Mesendoderm (in vitro differentiated cells): ENCODE measurements at regions not wholly inside any gene's neighbourhood (a gene's known extent, or its start where the extent isn't known, plus 50 kb on each side); places are given as distances from the start of the nearest gene placed in this dataset.
A peak's percentile ranks its signal among the peaks of the same experiment; 100 is the strongest.

ENCODE experiments used
- DNase-seq: peaks from one replicate; pipeline ENCODE4 v3.0.0; 2013
- H2AK5ac ChIP-seq: 2 replicates; pipeline ENCODE4 v1.6.1; 2013; ENCODE audit warnings: low read length, inconsistent platforms
- H2BK120ac ChIP-seq: 2 replicates; pipeline ENCODE4 v1.6.1; 2013; ENCODE audit warnings: low read depth, mild to moderate bottlenecking, low read length, moderate library complexity, mixed read lengths
- H2BK15ac ChIP-seq: replicated peaks from 2 replicates; pipeline ENCODE4 v1.6.1; 2013; ENCODE audit warnings: low read depth, mild to moderate bottlenecking, moderate library complexity
- H2BK5ac ChIP-seq: 2 replicates; pipeline ENCODE4 v1.6.1; 2013; ENCODE audit warnings: low read length, inconsistent platforms
- H3K18ac ChIP-seq: 2 replicates; pipeline ENCODE4 v1.6.1; 2013; ENCODE audit warnings: mild to moderate bottlenecking, low read length, mixed read lengths
- H3K23ac ChIP-seq: one replicate; pipeline ENCODE4 v1.6.1; 2013; ENCODE audit warnings: low read length
- H3K27ac ChIP-seq: 2 replicates; pipeline ENCODE4 v1.5.1; 2013; ENCODE audit warnings: low read depth, mild to moderate bottlenecking, inconsistent platforms, low read length, moderate library complexity
- H3K27me3 ChIP-seq: 2 replicates; pipeline ENCODE4 v1.6.1; 2013; ENCODE audit warnings: low read length, control low read depth, mild to moderate bottlenecking, inconsistent platforms; ENCODE audit not compliant: insufficient read depth, poor library complexity
- H3K36me3 ChIP-seq: 2 replicates; pipeline ENCODE4 v1.6.1; 2013; ENCODE audit warnings: low read length, inconsistent platforms; ENCODE audit not compliant: control insufficient read depth, insufficient read depth
- H3K4ac ChIP-seq: one replicate; pipeline ENCODE4 v1.6.1; 2013; ENCODE audit warnings: low read depth, mild to moderate bottlenecking, low read length, moderate library complexity
- H3K4me1 ChIP-seq: 2 replicates; pipeline ENCODE4 v1.6.1; 2013; ENCODE audit warnings: low read depth, low read length, inconsistent platforms; ENCODE audit not compliant: control insufficient read depth
- H3K4me2 ChIP-seq: 2 replicates; pipeline ENCODE4 v1.6.1; 2013; ENCODE audit warnings: low read length
- H3K4me3 ChIP-seq: 2 replicates; pipeline ENCODE4 v1.5.1; 2013; ENCODE audit warnings: mild to moderate bottlenecking, low read length
- H3K56ac ChIP-seq: one replicate; pipeline ENCODE4 v1.6.1; 2013; ENCODE audit warnings: low read length
- H3K79me1 ChIP-seq: 2 replicates; pipeline ENCODE4 v1.6.1; 2013; ENCODE audit warnings: low read length, inconsistent platforms
- H3K79me2 ChIP-seq: 2 replicates; pipeline ENCODE4 v1.6.1; 2013; ENCODE audit warnings: mild to moderate bottlenecking, low read length; ENCODE audit not compliant: control insufficient read depth, insufficient read depth
- H3K9ac ChIP-seq: 2 replicates; pipeline ENCODE4 v1.6.1; 2013; ENCODE audit warnings: low read length, inconsistent platforms
- H4K5ac ChIP-seq: one replicate; pipeline ENCODE4 v1.6.1; 2013; ENCODE audit warnings: low read length
- H4K8ac ChIP-seq: one replicate; pipeline ENCODE4 v1.6.1; 2013; ENCODE audit warnings: low read depth, mild to moderate bottlenecking, control low read depth, low read length, moderate library complexity
- WGBS: extraction: QIAGEN DNeasy Blood & Tissue Kit; methylation state at CpG from one replicate; pipeline ENCODE4 v1.1.7; 2013; ENCODE audit warnings: low lambda C conversion rate, missing lambda C conversion rate; ENCODE audit not compliant: insufficient coverage; ENCODE audit errors: extremely low coverage; 5-methylcytosine and 5-hydroxymethylcytosine counted together

DNA sequence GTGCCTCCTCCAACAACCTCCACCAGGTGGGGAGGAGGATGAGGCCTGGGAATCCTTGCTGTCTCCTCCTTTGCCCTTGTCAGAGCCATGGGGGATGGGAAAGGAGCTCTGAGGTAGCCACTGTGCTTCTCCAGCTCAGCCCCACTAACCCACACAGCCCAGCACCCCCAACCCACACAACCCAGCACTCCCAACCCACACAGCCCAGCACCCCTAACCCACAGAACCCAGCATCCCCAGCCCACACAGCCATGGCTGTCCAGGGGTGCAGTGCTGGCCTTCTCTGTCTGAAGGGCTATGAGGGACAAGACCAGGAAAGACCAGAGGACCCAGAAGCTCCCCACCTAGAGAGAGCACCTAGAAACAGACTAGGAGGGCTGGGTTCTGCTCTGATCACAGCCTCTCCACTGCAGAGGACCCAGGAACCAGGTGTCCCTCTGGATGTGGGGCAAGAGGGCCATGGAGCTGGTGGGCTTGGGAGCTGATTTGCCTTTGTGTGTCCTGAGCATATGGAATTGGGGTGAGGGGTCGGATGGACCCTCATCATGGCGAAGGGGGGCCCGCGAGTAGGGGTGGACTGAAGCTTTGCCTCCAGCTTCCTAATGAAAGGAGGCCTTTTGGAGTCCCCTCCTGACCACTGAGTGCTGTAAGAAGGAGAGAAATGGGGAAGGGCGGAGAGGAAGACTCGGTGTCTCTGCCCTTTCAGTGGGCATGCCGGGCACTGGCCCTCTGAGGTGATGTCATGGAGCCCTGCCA, 117.6 kb upstream of the THY1 start:
- H4K5ac ChIP-seq = no peak overlapping the region
- no peaks in the 10 kb centered on the region for H3K27me3 ChIP-seq
- no peak overlapping the region for H3K9ac ChIP-seq
- H2BK120ac ChIP-seq = no peak overlapping the region
- H2BK5ac ChIP-seq = no peak overlapping the region
- no peak overlapping the region for H3K4ac ChIP-seq
- DNase-seq = no peak
- no peak overlapping the region for H3K18ac ChIP-seq
- H4K8ac ChIP-seq = no peak overlapping the region
- no peak overlapping the region for H2AK5ac ChIP-seq
- H2BK15ac ChIP-seq = no peak overlapping the region
- H3K4me1 ChIP-seq = no peaks in the 10 kb centered on the region
- H3K36me3 ChIP-seq = no peaks in the 10 kb centered on the region
- H3K79me2 ChIP-seq = no peaks in the 10 kb centered on the region
- H3K4me2 ChIP-seq = no peak overlapping the region
- no peak overlapping the region for H3K27ac ChIP-seq
- H3K56ac ChIP-seq = no peak overlapping the region
- H3K23ac ChIP-seq = no peak overlapping the region
- WGBS = no CpG with 5 or more reads among the region's 7 CpGs
- no peaks in the 10 kb centered on the region for H3K79me1 ChIP-seq
- H3K4me3 ChIP-seq = no peak overlapping the region

DNA sequence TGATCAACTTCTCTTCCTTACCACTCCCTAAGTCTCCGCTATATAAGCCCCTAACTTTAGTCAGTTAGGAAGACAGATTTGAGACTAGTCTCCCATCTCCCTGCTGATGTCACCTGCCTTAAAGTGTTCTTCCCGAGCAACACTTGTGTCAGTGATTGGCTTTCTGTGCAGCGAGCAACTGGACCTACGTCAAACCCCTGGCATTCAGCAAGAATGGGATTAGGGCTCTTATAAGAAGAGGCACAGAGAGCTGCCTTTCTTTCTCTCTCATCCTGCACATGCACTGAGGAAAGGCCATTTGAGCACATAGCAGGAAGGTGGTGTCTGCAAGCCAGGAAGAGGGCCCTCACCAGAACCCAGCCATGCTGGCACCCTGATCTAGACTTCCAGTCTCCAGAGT, 116.6 kb upstream of the THY1 start:
- H3K27me3 ChIP-seq = no peaks in the 10 kb centered on the region
- H3K4me1 ChIP-seq = no peaks in the 10 kb centered on the region
- no peak overlapping the region for H3K9ac ChIP-seq
- no peak overlapping the region for H2AK5ac ChIP-seq
- H3K4me3 ChIP-seq = no peak overlapping the region
- no peak overlapping the region for H4K5ac ChIP-seq
- no peak overlapping the region for H2BK120ac ChIP-seq
- H3K79me2 ChIP-seq = no peaks in the 10 kb centered on the region
- no peak overlapping the region for H4K8ac ChIP-seq
- H2BK15ac ChIP-seq = no peak overlapping the region
- no peak overlapping the region for H2BK5ac ChIP-seq
- H3K79me1 ChIP-seq = no peaks in the 10 kb centered on the region
- no peaks in the 10 kb centered on the region for H3K36me3 ChIP-seq
- H3K27ac ChIP-seq = no peak overlapping the region
- no CpG with 5 or more reads among the region's 4 CpGs for WGBS
- no peak overlapping the region for H3K18ac ChIP-seq
- no peak overlapping the region for H3K4ac ChIP-seq
- no peak overlapping the region for H3K56ac ChIP-seq
- H3K23ac ChIP-seq = no peak overlapping the region
- DNase-seq = no peak
- H3K4me2 ChIP-seq = no peak overlapping the region

DNA sequence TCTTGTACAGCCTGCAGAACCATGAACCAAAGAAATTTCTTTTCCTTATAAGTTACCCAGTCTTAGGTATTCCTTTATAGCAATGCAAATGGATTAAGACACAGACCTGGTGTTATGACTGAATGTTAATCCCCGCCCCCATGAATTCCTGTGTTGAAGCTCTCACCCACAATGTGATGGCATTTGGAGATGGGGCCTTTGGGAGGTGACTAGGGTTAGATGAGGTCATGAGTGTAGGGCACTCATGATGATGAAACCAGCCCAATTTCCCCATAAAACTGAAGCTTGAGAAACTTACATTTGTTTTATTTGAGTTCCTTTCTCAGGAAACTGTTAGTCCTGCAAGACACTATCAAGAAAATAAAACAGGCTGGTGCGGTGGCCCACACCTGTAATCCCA, 115.8 kb upstream of the THY1 start:
- no peak overlapping the region for H2AK5ac ChIP-seq
- H4K8ac ChIP-seq = no peak overlapping the region
- H3K4me2 ChIP-seq = no peak overlapping the region
- H4K5ac ChIP-seq = no peak overlapping the region
- H3K36me3 ChIP-seq = no peaks in the 10 kb centered on the region
- no peak overlapping the region for H3K4ac ChIP-seq
- WGBS = no CpG with 5 or more reads among the region's 2 CpGs
- H3K27ac ChIP-seq = no peak overlapping the region
- no peaks in the 10 kb centered on the region for H3K79me2 ChIP-seq
- no peak overlapping the region for H3K18ac ChIP-seq
- no peak for DNase-seq
- no peak overlapping the region for H3K23ac ChIP-seq
- H3K4me1 ChIP-seq = no peaks in the 10 kb centered on the region
- no peak overlapping the region for H3K4me3 ChIP-seq
- no peak overlapping the region for H3K56ac ChIP-seq
- no peak overlapping the region for H3K9ac ChIP-seq
- H2BK15ac ChIP-seq = no peak overlapping the region
- H2BK5ac ChIP-seq = no peak overlapping the region
- no peaks in the 10 kb centered on the region for H3K79me1 ChIP-seq
- no peaks in the 10 kb centered on the region for H3K27me3 ChIP-seq
- H2BK120ac ChIP-seq = no peak overlapping the region

DNA sequence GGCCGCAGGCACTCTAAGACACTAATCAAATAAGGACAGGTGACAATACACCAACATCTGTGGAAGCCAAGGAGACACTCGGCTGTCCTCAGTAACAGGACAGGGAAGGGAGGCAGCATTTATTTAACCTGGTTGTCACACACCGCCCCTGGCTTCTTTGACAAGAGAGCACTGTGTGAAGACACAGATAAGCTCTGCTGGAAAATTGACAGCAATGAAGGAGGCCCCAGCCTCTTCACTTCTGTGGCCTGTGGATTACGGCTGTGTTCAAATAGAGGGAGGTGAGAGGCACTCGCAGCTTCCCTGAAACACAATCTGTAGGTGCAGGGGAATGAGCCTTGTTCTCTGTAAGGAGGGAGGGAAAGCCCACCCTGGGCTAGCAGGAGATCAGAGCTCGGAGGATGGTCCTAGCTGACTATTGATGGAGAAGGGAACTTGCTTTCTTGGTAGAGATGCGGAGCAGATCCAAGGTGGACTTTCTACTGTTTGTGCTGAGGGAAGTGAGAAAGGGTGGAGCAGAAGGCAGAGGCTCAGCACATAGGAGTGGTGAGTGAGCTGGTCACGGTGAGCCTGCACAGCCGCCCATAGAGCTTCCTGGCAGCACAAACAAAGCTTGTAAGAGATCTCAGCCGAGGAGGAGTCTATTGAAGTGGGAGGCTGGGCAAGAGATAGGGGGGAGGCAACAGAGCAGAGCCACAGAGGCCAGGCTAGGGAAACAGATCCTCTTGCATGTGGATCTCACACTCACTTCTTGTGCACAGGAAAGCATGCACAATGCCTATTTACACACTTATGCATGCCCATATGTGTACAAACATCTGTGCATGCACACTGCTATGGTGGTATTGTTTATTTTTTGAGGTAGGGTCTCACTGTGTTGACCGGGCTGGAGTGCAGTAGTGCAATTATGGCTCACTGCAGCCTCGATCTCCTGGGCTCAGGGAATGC, 114.6 kb upstream of the THY1 start:
- no CpG with 5 or more reads among the region's 12 CpGs for WGBS
- Histone ChIP-seq H3K27me3 (no peaks in the 10 kb centered on the region), H3K56ac (no peak overlapping the region), H3K9ac (no peak overlapping the region), H3K4me2 (no peak overlapping the region), H2AK5ac (no peak overlapping the region), H3K23ac (no peak overlapping the region), H3K36me3 (no peaks in the 10 kb centered on the region), H3K79me2 (no peaks in the 10 kb centered on the region), H2BK15ac (no peak overlapping the region), H3K27ac (no peak overlapping the region), H3K4ac (no peak overlapping the region), H2BK120ac (no peak overlapping the region), H4K5ac (no peak overlapping the region), H2BK5ac (no peak overlapping the region), H3K4me3 (no peak overlapping the region), H3K18ac (no peak overlapping the region), H3K4me1 (no peaks in the 10 kb centered on the region), H3K79me1 (no peaks in the 10 kb centered on the region), H4K8ac (no peak overlapping the region)
- no peak for DNase-seq

DNA sequence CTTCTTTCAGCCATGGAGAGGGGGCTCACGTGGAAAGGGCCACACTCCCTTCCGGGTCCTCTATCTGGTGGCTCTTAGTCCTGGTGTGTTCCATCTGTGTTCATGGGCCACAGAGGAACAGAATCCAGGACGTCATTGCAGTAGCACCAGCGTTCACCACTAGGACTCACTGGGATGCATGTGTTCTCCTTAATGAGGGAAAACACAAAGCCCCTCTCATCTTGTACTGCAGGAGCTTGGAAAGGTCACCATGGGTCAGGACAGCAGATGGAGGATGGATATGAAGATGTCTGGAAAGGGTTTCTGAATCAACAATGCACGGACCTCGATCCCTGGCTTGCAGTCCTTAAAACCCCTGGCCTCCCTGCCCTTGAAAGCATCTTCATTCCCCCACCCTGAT, 113.8 kb upstream of the THY1 start:
- no peak overlapping the region for H3K4ac ChIP-seq
- no peaks in the 10 kb centered on the region for H3K79me2 ChIP-seq
- H2BK15ac ChIP-seq = no peak overlapping the region
- H3K56ac ChIP-seq = no peak overlapping the region
- no peaks in the 10 kb centered on the region for H3K27me3 ChIP-seq
- H3K4me2 ChIP-seq = no peak overlapping the region
- H4K5ac ChIP-seq = no peak overlapping the region
- H3K4me1 ChIP-seq = no peaks in the 10 kb centered on the region
- no peak overlapping the region for H4K8ac ChIP-seq
- no peak overlapping the region for H3K27ac ChIP-seq
- no peak overlapping the region for H2BK5ac ChIP-seq
- no peak overlapping the region for H2AK5ac ChIP-seq
- H2BK120ac ChIP-seq = no peak overlapping the region
- DNase-seq = peak; percentile 30
- no peak overlapping the region for H3K9ac ChIP-seq
- no peak overlapping the region for H3K4me3 ChIP-seq
- no peaks in the 10 kb centered on the region for H3K36me3 ChIP-seq
- no peak overlapping the region for H3K18ac ChIP-seq
- no peaks in the 10 kb centered on the region for H3K79me1 ChIP-seq
- no peak overlapping the region for H3K23ac ChIP-seq
- no CpG with 5 or more reads among the region's 6 CpGs for WGBS
